Right lobe of liver (tissue), 6 donors: ENCODE measurements at regions not wholly inside any gene's neighbourhood (a gene's known extent, or its start where the extent isn't known, plus 50 kb on each side); places are given as distances from the start of the nearest gene placed in this dataset.
A peak's percentile ranks its signal among the peaks of the same experiment; 100 is the strongest.

ENCODE experiments used
- ATAC-seq, 4 donors: fragments of 200-7000 bp; cut with Tn5 transposase; one replicate each; pipeline ENCODE4 v1.9.1; 2020; ENCODE audit warnings: mild to moderate bottlenecking in 4 of 4, moderate library complexity in 4 of 4
- DNase-seq, 3 donors: peaks; one replicate each; pipeline ENCODE4 v3.0.0-alpha.2; 2020
- H3K27ac ChIP-seq, 3 donors: fragments of 200-600 bp; one replicate each; pipeline ENCODE4 v1.8.0; 2022
- H3K27me3 ChIP-seq, 2 donors: fragments of 200-600 bp; one replicate each; pipeline ENCODE4 v1.8.0; 2022
- H3K36me3 ChIP-seq, 4 donors: fragments of 200-600 bp; sonication (generic) in 1 of 4; one replicate each; pipeline versions ENCODE4 v1.5.1 to v1.8.0; 2017 to 2022; ENCODE audit warnings: control low read depth in 1 of 4
- H3K4me1 ChIP-seq, 4 donors: fragments of 200-600 bp; sonication (generic) in 1 of 4; one replicate each; pipeline versions ENCODE4 v1.5.1 to v1.8.0; 2017 to 2022; ENCODE audit warnings: control low read depth in 1 of 4
- H3K4me3 ChIP-seq, 3 donors: fragments of 200-600 bp; one replicate each; pipeline ENCODE4 v1.8.0; 2022
- H3K9me3 ChIP-seq, 4 donors: fragments of 200-600 bp; sonication (generic) in 1 of 4; one replicate each; pipeline versions ENCODE4 v1.5.1 to v1.8.0; 2017 to 2022; ENCODE audit warnings: control low read depth in 1 of 4
- CTCF ChIP-seq, 4 donors: fragments of 200-600 bp in 3 of 4; fragments of 450-650 bp in 1 of 4; IDR thresholded peaks; one replicate each; pipeline versions ENCODE4 v1.5.1 to v1.8.0; 2016 to 2022; ENCODE audit warnings: antibody characterized with exemption in 4 of 4, mild to moderate bottlenecking in 2 of 4
- POLR2A ChIP-seq: fragments of 450-650 bp; IDR thresholded peaks from one replicate; pipeline ENCODE4 v1.6.1; 2017; ENCODE audit warnings: antibody characterized with exemption, mild to moderate bottlenecking
- WGBS: methylation state at CpG from one replicate; pipeline ENCODE4 v1.1.6; 2018; ENCODE audit warnings: low coverage, low lambda C conversion rate; ENCODE audit not compliant: insufficient coverage; ENCODE audit errors: missing lambda C conversion rate; 5-methylcytosine and 5-hydroxymethylcytosine counted together
- intact Hi-C, 2 donors: fragments of 100-400 bp; cut with DNase I; formaldehyde crosslinking; loops; one replicate each; pipeline versions ENCODE4 v1.11.2 to v1.14.1; 2022
- donor health status: DM: no; HTN: yes; CAD: no.
- donor health status: DM: no; HTN: no; CAD: no.
- donor health status: DM: no; HTN: no; CAD: no.
- donor health status: DM: no; HTN: yes; CAD: no.
- donor health status: DM: no; HTN: yes; CAD: no.

GRCh38 chr7:106720641-106721040 lies 59.7 kb upstream of the CCDC71L start:
- H3K4me1 ChIP-seq = no peaks in the 10 kb centered on the region
- no peaks in the 10 kb centered on the region for H3K36me3 ChIP-seq
- H3K9me3 ChIP-seq = no peaks in the 10 kb centered on the region
- no peak for TF ChIP-seq CTCF (IDR thresholded peaks at IDR 0.05)
- no peak for TF ChIP-seq POLR2A
- H3K27me3 ChIP-seq = no peaks in the 10 kb centered on the region
- DNase-seq (no peak), ATAC-seq (no peak)
- H3K4me3 ChIP-seq = no peak overlapping the region
- intact Hi-C loops = no loop called here
- 13% methylated on average over 1 of the region's 2 CpGs for WGBS
- H3K27ac ChIP-seq = no peak overlapping the region

DNA sequence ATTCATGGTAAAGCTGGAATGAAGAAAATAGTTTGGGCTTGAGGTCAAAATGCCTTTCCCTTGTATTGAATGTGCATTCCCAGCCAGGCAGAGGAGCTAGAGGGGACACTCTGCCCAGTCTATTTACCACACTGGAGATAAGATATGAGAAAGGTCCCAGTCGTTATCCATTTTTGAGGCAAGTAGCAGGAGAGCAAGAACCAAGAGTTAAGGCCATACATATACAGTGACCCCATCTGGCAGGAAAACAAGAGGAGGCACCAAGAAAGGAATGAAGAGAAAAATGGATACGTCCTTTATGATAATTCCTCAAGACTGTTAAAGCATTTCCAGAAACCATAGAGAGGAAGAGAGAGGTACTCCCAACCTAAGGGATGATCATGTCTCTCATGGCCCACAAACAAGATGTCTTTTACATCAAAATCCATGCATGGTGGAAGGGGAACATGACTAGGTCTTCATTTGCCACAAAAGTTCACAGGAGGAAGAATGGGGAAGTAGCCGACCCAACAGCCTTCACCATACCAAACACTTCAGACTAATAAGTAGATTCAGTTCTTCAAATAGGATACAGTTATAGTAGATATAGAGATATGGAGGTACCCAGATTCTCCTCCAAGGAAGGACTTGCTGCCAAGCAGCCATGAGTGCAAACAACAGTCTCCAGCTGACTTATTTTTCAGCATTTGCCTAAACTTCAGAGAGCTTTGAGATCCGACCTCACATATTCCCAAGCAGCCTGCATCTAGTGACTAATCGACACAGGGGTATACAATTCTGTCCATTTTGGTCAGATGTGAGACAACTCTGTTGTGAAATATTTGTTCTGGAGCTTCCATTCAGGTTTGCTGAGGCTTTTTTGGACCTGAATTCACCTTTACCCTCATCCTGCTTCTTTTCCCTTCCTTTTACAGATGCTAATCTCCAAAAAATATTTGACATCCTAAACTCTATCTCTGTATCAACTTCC lies 61.1 kb upstream of the CCDC71L start:
- Histone ChIP-seq H3K36me3 (no peaks in the 10 kb centered on the region), H3K27ac (no peak overlapping the region), H3K9me3 (no peaks in the 10 kb centered on the region), H3K27me3 (no peaks in the 10 kb centered on the region), H3K4me1 (no peaks in the 10 kb centered on the region), H3K4me3 (no peak overlapping the region)
- TF ChIP-seq POLR2A (no peak), CTCF (IDR thresholded peaks at IDR 0.05) (no peak)
- 71% methylated on average over 5 of the region's 5 CpGs for WGBS
- intact Hi-C loops = no loop called here
- DNase-seq (no peak), ATAC-seq (peak in 1 of 4 donors; percentile 21)

DNA sequence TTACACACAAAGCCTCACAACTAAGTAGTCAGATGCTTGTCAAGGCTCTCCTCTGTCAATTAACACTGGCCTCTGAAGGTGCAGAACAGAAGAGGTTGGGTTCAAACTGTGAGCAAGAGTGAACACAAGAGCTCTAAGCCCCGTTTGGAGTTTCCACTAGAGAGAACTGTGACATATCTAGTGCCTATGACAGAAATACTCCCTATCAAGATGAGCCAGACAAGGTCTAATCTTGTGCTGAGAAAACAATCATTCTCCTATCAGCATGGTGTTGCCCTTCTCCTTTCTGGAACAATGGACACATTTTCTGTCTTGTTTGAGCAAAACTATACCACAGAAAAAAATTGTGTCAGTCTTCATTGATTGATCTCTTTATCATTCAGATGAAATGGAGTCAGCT lies 62.4 kb upstream of the CCDC71L start:
- 33% methylated on average over 1 of the region's 1 CpG for WGBS
- DNase-seq = no peak

GRCh38 chr7:106729720-106730385 lies 68.9 kb upstream of the CCDC71L start:
- H3K27me3 ChIP-seq = no peaks in the 10 kb centered on the region
- no peak overlapping the region for H3K4me3 ChIP-seq
- WGBS = 75% methylated on average over 2 of the region's 2 CpGs
- H3K9me3 ChIP-seq = no peaks in the 10 kb centered on the region
- no peak for DNase-seq
- intact Hi-C loops = loop anchor here in 1 of 2 donors (10.0 kb wide), 1 partner anchor 65 kb away; the partner anchor contains the start of gene CCDC71L
- no peaks in the 10 kb centered on the region for H3K36me3 ChIP-seq
- no peaks in the 10 kb centered on the region for H3K4me1 ChIP-seq
- TF ChIP-seq CTCF (IDR thresholded peaks at IDR 0.05) (no peak), POLR2A (no peak)
- ATAC-seq = no peak
- no peak overlapping the region for H3K27ac ChIP-seq

More for the DNA sequence above, 62.4 kb upstream of the CCDC71L start:
- TF ChIP-seq CTCF (IDR thresholded peaks at IDR 0.05) (no peak), POLR2A (no peak)
- Histone ChIP-seq H3K27ac (no peak overlapping the region), H3K9me3 (no peaks in the 10 kb centered on the region), H3K27me3 (no peaks in the 10 kb centered on the region), H3K4me1 (no peaks in the 10 kb centered on the region), H3K4me3 (no peak overlapping the region), H3K36me3 (no peaks in the 10 kb centered on the region)
- intact Hi-C loops = no loop called here
- no peak for ATAC-seq
